GM12878 (cell line): ENCODE measurements at regions not wholly inside any gene's neighbourhood (a gene's known extent, or its start where the extent isn't known, plus 50 kb on each side); places are given as distances from the start of the nearest gene placed in this dataset.

Experiments used
- CHD2 ChIP-seq: IDR thresholded peaks from 2 replicates; pipeline ENCODE4 v1.6.1; 2011; ENCODE audit warnings: low read depth, low read length, improper control_type of control experiment, borderline replicate concordance
- EGR1 ChIP-seq, 2 experiments: IDR thresholded peaks; 1 replicate in 1 of 2; 2 replicates in 1 of 2; pipeline ENCODE4 v1.6.1; 2011 to 2012; ENCODE audit warnings: low read depth in 2 of 2, low read length in 2 of 2, borderline replicate concordance in 1 of 2, mild to moderate bottlenecking in 1 of 2, moderate library complexity in 1 of 2
- EZH2 ChIP-seq: IDR thresholded peaks from 2 replicates; pipeline ENCODE4 v1.6.1; 2012; ENCODE audit warnings: low read depth, mild to moderate bottlenecking, control low read depth, inconsistent platforms, low read length, borderline replicate concordance; ENCODE audit not compliant: control insufficient read depth
- FOS ChIP-seq: IDR thresholded peaks from 3 replicates; pipeline ENCODE4 v1.6.1; 2011; ENCODE audit warnings: borderline replicate concordance; ENCODE audit not compliant: insufficient read length; ENCODE audit errors: extremely low read depth
- FOXK2 ChIP-seq: fragments of 450-650 bp; IDR thresholded peaks from 2 replicates; pipeline ENCODE4 v1.6.1; 2017; ENCODE audit warnings: mild to moderate bottlenecking, moderate library complexity
- POLR2A ChIP-seq: IDR thresholded peaks from 2 replicates; pipeline ENCODE4 v1.6.1; 2011; ENCODE audit warnings: low read depth, mild to moderate bottlenecking, low read length
- POU2F2 ChIP-seq: IDR thresholded peaks from 3 replicates; pipeline ENCODE4 v1.6.1; 2011; ENCODE audit warnings: low read depth, mild to moderate bottlenecking, low read length, borderline replicate concordance
- SMC3 ChIP-seq: IDR thresholded peaks from 2 replicates; pipeline ENCODE4 v1.6.1; 2011; ENCODE audit warnings: low read length, improper control_type of control experiment, borderline replicate concordance
- SP1 ChIP-seq: IDR thresholded peaks from one replicate; pipeline ENCODE4 v1.6.1; 2011; ENCODE audit warnings: low read depth, low read length
- SREBF1 ChIP-seq: IDR thresholded peaks from 2 replicates; pipeline ENCODE4 v1.6.1; 2012; ENCODE audit warnings: mild to moderate bottlenecking, low read length
- TF ChIP-seq, protein P1 (sequence below), 3 experiments: IDR thresholded peaks in 2 of 3; conservative IDR thresholded peaks in 1 of 3; 2 replicates each; pipeline ENCODE4 v1.5.1; 2011; ENCODE audit warnings: low read depth in 3 of 3, low read length in 3 of 3, mild to moderate bottlenecking in 3 of 3, control low read depth in 2 of 3, moderate library complexity in 2 of 3, inconsistent platforms in 1 of 3, mixed read lengths in 1 of 3; ENCODE audit not compliant: control insufficient read depth in 2 of 3, insufficient read depth in 1 of 3; ENCODE audit errors: extremely low read depth in 1 of 3
- TF ChIP-seq, protein P2 (sequence below): IDR thresholded peaks from 2 replicates; pipeline ENCODE4 v1.6.1; 2012; ENCODE audit warnings: low read length, inconsistent platforms
- TF ChIP-seq, protein P3 (sequence below): fragments of 450-650 bp; IDR thresholded peaks from 2 replicates; pipeline ENCODE4 v1.6.1; 2016; ENCODE audit warnings: mild to moderate bottlenecking

DNA sequence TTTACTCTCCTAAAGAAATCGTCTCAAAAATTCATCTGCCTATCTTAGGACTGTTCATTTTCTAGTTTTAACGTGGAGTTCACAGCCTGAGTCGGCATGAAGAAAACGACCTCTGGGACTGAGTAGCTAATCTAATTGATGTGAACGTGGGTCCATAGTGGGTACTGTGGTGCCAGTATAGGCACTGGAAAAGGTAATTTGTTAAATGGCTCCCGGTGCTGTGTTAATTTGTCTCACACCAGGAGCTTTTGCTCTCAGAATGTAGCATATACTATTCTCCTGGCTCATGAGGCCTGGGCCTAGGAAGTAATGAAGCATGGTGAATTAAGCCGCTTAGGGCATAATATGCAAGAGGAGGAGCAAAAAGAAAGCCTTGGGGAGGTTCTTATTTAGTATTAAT lies 414.4 kb upstream of the NXPH2 start:
- no peak for TF ChIP-seq POLR2A
- TF ChIP-seq FOXK2 = no peak
- TF ChIP-seq, protein P1, sequence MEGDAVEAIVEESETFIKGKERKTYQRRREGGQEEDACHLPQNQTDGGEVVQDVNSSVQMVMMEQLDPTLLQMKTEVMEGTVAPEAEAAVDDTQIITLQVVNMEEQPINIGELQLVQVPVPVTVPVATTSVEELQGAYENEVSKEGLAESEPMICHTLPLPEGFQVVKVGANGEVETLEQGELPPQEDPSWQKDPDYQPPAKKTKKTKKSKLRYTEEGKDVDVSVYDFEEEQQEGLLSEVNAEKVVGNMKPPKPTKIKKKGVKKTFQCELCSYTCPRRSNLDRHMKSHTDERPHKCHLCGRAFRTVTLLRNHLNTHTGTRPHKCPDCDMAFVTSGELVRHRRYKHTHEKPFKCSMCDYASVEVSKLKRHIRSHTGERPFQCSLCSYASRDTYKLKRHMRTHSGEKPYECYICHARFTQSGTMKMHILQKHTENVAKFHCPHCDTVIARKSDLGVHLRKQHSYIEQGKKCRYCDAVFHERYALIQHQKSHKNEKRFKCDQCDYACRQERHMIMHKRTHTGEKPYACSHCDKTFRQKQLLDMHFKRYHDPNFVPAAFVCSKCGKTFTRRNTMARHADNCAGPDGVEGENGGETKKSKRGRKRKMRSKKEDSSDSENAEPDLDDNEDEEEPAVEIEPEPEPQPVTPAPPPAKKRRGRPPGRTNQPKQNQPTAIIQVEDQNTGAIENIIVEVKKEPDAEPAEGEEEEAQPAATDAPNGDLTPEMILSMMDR (IDR thresholded peaks at IDR 0.05 in 2 of 3, conservative IDR thresholded peaks at IDR 0.05 in 1 of 3; ENCODE audit: control insufficient read depth in 2 of 3, extremely low read depth in 1 of 3, insufficient read depth in 1 of 3, low read depth in 3 of 3, low read length in 3 of 3) = no peak
- TF ChIP-seq SP1 = no peak
- no peak for TF ChIP-seq POU2F2
- no peak for TF ChIP-seq EZH2
- no peak for TF ChIP-seq CHD2
- TF ChIP-seq SREBF1 = no peak
- TF ChIP-seq, protein P2, sequence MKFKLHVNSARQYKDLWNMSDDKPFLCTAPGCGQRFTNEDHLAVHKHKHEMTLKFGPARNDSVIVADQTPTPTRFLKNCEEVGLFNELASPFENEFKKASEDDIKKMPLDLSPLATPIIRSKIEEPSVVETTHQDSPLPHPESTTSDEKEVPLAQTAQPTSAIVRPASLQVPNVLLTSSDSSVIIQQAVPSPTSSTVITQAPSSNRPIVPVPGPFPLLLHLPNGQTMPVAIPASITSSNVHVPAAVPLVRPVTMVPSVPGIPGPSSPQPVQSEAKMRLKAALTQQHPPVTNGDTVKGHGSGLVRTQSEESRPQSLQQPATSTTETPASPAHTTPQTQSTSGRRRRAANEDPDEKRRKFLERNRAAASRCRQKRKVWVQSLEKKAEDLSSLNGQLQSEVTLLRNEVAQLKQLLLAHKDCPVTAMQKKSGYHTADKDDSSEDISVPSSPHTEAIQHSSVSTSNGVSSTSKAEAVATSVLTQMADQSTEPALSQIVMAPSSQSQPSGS = no peak
- no peak for TF ChIP-seq FOS
- no peak for TF ChIP-seq SMC3
- no peak for TF ChIP-seq EGR1 (IDR thresholded peaks at IDR 0.05; ENCODE audit: borderline replicate concordance in 1 of 2, low read depth in 2 of 2, low read length in 2 of 2)
- TF ChIP-seq, protein P3, sequence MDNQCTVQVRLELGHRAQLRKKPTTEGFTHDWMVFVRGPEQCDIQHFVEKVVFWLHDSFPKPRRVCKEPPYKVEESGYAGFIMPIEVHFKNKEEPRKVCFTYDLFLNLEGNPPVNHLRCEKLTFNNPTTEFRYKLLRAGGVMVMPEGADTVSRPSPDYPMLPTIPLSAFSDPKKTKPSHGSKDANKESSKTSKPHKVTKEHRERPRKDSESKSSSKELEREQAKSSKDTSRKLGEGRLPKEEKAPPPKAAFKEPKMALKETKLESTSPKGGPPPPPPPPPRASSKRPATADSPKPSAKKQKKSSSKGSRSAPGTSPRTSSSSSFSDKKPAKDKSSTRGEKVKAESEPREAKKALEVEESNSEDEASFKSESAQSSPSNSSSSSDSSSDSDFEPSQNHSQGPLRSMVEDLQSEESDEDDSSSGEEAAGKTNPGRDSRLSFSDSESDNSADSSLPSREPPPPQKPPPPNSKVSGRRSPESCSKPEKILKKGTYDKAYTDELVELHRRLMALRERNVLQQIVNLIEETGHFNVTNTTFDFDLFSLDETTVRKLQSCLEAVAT = no peak
